ENCODE measurements at regions not wholly inside any gene's neighbourhood (a gene's known extent, or its start where the extent isn't known, plus 50 kb on each side); places are given as distances from the start of the nearest gene placed in this dataset.

DNA sequence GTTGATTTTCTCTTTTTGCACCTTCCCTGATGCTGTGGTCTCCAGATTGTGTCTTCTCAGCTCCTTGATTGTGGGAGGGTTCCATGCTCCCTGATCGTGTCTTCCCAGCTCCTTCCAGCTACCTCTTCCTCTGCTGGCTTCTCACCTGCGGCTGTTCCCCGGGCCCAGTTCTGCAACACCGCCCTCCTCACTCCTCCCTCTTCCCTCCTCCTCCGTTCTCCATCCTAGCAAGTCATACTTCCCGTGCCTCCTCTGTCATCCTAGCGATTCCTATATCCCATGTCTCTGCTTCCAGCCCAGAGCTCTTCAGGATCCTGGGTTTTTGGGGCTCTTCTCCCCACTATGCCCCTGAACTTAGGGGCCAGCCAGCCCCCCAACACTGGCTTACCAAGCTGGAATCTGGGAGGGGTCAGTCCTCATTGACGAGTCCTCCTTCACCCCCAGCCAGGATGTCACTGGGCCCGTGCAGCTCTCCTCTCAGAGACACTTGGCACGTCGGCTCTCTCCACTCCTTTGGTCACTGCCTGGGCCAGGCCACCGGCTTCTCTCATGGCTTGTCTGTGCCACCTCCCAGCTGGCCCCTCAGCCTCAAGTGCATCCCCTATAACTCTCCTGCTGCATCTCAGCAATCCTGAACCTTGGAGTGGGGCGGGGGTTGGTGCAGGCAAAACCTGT, 255.4 kb upstream of the MVB12B start:
- TF ChIP-seq SIN3A (IDR thresholded peaks at IDR 0.05; ENCODE audit: borderline replicate concordance, insufficient read depth, low read length) (no peak), POLR2AphosphoS5 (IDR thresholded peaks at IDR 0.05; ENCODE audit: low read depth, low read length) (no peak), TAF1 (IDR thresholded peaks at IDR 0.05; ENCODE audit: borderline replicate concordance, insufficient read depth, low read length) (no peak)

All from PFSK-1 (cell line).